WTC11 (cell line): ENCODE measurements at regions not wholly inside any gene's neighbourhood (a gene's known extent, or its start where the extent isn't known, plus 50 kb on each side); places are given as distances from the start of the nearest gene placed in this dataset.

Source experiments
- ATAC-seq: fragments of 200-7000 bp; cut with Tn5 transposase; 2 replicates; pipeline ENCODE4 v1.10.0; 2021; ENCODE audit warnings: mild to moderate bottlenecking, moderate library complexity
- CTCF ChIA-PET: fragments of 300-600 bp; sonication (Branson Sonifier 250); formaldehyde crosslinking; loops from one replicate; lab custom pipeline; 2021; ENCODE audit warnings: antibody characterized with exemption; lab: Charles Lee
- POLR2A ChIA-PET: fragments of 350-600 bp; sonication (Branson Sonifier 250); formaldehyde crosslinking; loops from one replicate; lab custom pipeline; 2021; ENCODE audit warnings: antibody characterized with exemption; lab: Charles Lee
- DNase-seq: peaks from one replicate; pipeline ENCODE4 v3.0.0; 2021; ENCODE audit warnings: low spot score
- H3K27ac Mint-ChIP-seq: 2 replicates; pipeline ENCODE4 v1.8.0; 2021; ENCODE audit warnings: mixed read lengths
- H3K27me3 Mint-ChIP-seq: 2 replicates; pipeline ENCODE4 v1.8.0; 2021; ENCODE audit warnings: low read depth, mild to moderate bottlenecking, moderate library complexity, mixed read lengths
- H3K36me3 Mint-ChIP-seq: 2 replicates; pipeline ENCODE4 v1.8.0; 2021; ENCODE audit warnings: mixed read lengths
- H3K4me1 Mint-ChIP-seq: 2 replicates; pipeline ENCODE4 v1.8.0; 2022; ENCODE audit warnings: mixed read lengths
- H3K4me3 Mint-ChIP-seq: 2 replicates; pipeline ENCODE4 v1.8.0; 2021; ENCODE audit warnings: mild to moderate bottlenecking, moderate library complexity, mixed read lengths
- H3K9me3 Mint-ChIP-seq: 2 replicates; pipeline ENCODE4 v1.8.0; 2021; ENCODE audit warnings: mixed read lengths
- CBFB ChIP-seq: sonication (generic); formaldehyde crosslinking; IDR thresholded peaks from 2 replicates; pipeline ENCODE4 v1.8.1; 2022; ENCODE audit warnings: mild to moderate bottlenecking, low read depth, missing genetic modification reagents
- ESRRA ChIP-seq: sonication (generic); formaldehyde crosslinking; IDR thresholded peaks from 2 replicates; pipeline ENCODE4 v1.8.1; 2022; ENCODE audit warnings: mild to moderate bottlenecking, missing genetic modification reagents, borderline replicate concordance
- GTF2I ChIP-seq: fragments of 250-450 bp; sonication (Bioruptor Pico); conservative IDR thresholded peaks from 2 replicates; pipeline ENCODE4 v1.4.0; 2021; ENCODE audit warnings: mild to moderate bottlenecking
- IRF2 ChIP-seq: sonication (generic); formaldehyde crosslinking; IDR thresholded peaks from 2 replicates; pipeline ENCODE4 v1.8.0; 2022; ENCODE audit warnings: low read depth, missing genetic modification reagents, borderline replicate concordance
- JUN ChIP-seq: sonication (generic); formaldehyde crosslinking; IDR thresholded peaks from 2 replicates; pipeline ENCODE4 v1.8.0; 2023; ENCODE audit warnings: mild to moderate bottlenecking, missing genetic modification reagents
- MYBL2 ChIP-seq: sonication (generic); formaldehyde crosslinking; IDR thresholded peaks from 2 replicates; pipeline ENCODE4 v1.8.1; 2023; ENCODE audit warnings: mild to moderate bottlenecking, moderate library complexity, missing genetic modification reagents
- NFATC4 ChIP-seq: fragments of 250-450 bp; sonication (Bioruptor Pico); IDR thresholded peaks from 2 replicates; pipeline ENCODE4 v1.9.0; 2021; ENCODE audit warnings: mild to moderate bottlenecking
- OVOL2 ChIP-seq: fragments of 250-450 bp; sonication (Bioruptor Pico); IDR thresholded peaks from 2 replicates; pipeline ENCODE4 v1.9.0; 2021; ENCODE audit warnings: mild to moderate bottlenecking, borderline replicate concordance
- PRRX2 ChIP-seq: fragments of 250-450 bp; sonication (Bioruptor Pico); IDR thresholded peaks from 2 replicates; pipeline ENCODE4 v1.8.0; 2021; ENCODE audit warnings: mild to moderate bottlenecking
- RELA ChIP-seq: sonication (generic); formaldehyde crosslinking; IDR thresholded peaks from 2 replicates; pipeline ENCODE4 v1.8.1; 2022; ENCODE audit warnings: missing genetic modification reagents, mild to moderate bottlenecking, borderline replicate concordance
- TEAD4 ChIP-seq: sonication (generic); formaldehyde crosslinking; IDR thresholded peaks from 2 replicates; pipeline ENCODE4 v1.8.0; 2022; ENCODE audit warnings: mild to moderate bottlenecking, missing genetic modification reagents
- ZBTB21 ChIP-seq: sonication (generic); formaldehyde crosslinking; IDR thresholded peaks from 2 replicates; pipeline ENCODE4 v1.8.1; 2023; ENCODE audit warnings: mild to moderate bottlenecking, missing genetic modification reagents, borderline replicate concordance
- ZNF317 ChIP-seq: sonication (generic); formaldehyde crosslinking; IDR thresholded peaks from 2 replicates; pipeline ENCODE4 v1.8.1; 2023; ENCODE audit warnings: low read depth, mild to moderate bottlenecking, moderate library complexity, missing genetic modification reagents, borderline replicate concordance
- ZNF396 ChIP-seq: fragments of 250-450 bp; sonication (Bioruptor Pico); IDR thresholded peaks from 2 replicates; pipeline ENCODE4 v1.8.0; 2021; ENCODE audit warnings: mild to moderate bottlenecking, moderate library complexity, borderline replicate concordance
- TF ChIP-seq, protein P1 (sequence below): sonication (generic); formaldehyde crosslinking; IDR thresholded peaks from 2 replicates; pipeline ENCODE4 v1.8.0; 2023; ENCODE audit warnings: missing genetic modification reagents, mild to moderate bottlenecking, borderline replicate concordance
- TF ChIP-seq, protein P2 (sequence below): sonication (generic); formaldehyde crosslinking; IDR thresholded peaks from 2 replicates; pipeline ENCODE4 v1.8.1; 2023; ENCODE audit warnings: mild to moderate bottlenecking, missing genetic modification reagents
- TF ChIP-seq, protein P3 (sequence below): sonication (generic); formaldehyde crosslinking; IDR thresholded peaks from 2 replicates; pipeline ENCODE4 v1.8.1; 2022; ENCODE audit warnings: low read depth, mild to moderate bottlenecking, moderate library complexity, missing genetic modification reagents, borderline replicate concordance
- TF ChIP-seq, protein P4 (sequence below): sonication (generic); formaldehyde crosslinking; IDR thresholded peaks from 2 replicates; pipeline ENCODE4 v1.8.1; 2022; ENCODE audit warnings: low read depth, missing genetic modification reagents, borderline replicate concordance
- TF ChIP-seq, protein P5 (sequence below): sonication (generic); formaldehyde crosslinking; IDR thresholded peaks from 2 replicates; pipeline ENCODE4 v1.8.1; 2023; ENCODE audit warnings: mild to moderate bottlenecking, missing genetic modification reagents, moderate library complexity
- TF ChIP-seq, protein P6 (sequence below): sonication (generic); formaldehyde crosslinking; IDR thresholded peaks from 2 replicates; pipeline ENCODE4 v1.8.0; 2023; ENCODE audit warnings: missing genetic modification reagents
- TF ChIP-seq, protein P7 (sequence below): sonication (generic); formaldehyde crosslinking; IDR thresholded peaks from 2 replicates; pipeline ENCODE4 v1.8.0; 2022; ENCODE audit warnings: mild to moderate bottlenecking, missing genetic modification reagents
- TF ChIP-seq, protein P8 (sequence below): fragments of 250-450 bp; sonication (Bioruptor Pico); IDR thresholded peaks from 2 replicates; pipeline ENCODE4 v1.9.0; 2021; ENCODE audit warnings: moderate library complexity, mild to moderate bottlenecking, inconsistent platforms, borderline replicate concordance

DNA sequence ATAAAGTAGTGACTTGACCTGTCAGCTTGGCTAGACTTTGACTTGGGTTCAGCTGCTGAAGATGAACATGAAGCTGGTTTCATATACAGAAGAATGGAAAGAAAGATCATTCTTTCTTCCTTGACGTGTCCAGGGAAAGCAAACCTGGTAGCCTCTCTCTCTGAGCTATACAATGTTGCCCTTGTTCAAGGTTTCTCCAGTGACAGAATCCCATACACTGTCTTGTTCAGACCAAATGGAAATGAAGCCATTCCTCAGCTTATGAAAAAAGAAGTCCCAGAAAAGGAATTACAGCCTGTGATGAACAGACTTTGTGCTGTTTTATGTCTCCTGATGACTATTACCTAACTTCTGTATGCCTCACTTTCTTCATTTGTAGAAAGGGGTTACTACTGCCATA, 349.8 kb upstream of the KLF4 start (continued):
- TF ChIP-seq, protein P1, sequence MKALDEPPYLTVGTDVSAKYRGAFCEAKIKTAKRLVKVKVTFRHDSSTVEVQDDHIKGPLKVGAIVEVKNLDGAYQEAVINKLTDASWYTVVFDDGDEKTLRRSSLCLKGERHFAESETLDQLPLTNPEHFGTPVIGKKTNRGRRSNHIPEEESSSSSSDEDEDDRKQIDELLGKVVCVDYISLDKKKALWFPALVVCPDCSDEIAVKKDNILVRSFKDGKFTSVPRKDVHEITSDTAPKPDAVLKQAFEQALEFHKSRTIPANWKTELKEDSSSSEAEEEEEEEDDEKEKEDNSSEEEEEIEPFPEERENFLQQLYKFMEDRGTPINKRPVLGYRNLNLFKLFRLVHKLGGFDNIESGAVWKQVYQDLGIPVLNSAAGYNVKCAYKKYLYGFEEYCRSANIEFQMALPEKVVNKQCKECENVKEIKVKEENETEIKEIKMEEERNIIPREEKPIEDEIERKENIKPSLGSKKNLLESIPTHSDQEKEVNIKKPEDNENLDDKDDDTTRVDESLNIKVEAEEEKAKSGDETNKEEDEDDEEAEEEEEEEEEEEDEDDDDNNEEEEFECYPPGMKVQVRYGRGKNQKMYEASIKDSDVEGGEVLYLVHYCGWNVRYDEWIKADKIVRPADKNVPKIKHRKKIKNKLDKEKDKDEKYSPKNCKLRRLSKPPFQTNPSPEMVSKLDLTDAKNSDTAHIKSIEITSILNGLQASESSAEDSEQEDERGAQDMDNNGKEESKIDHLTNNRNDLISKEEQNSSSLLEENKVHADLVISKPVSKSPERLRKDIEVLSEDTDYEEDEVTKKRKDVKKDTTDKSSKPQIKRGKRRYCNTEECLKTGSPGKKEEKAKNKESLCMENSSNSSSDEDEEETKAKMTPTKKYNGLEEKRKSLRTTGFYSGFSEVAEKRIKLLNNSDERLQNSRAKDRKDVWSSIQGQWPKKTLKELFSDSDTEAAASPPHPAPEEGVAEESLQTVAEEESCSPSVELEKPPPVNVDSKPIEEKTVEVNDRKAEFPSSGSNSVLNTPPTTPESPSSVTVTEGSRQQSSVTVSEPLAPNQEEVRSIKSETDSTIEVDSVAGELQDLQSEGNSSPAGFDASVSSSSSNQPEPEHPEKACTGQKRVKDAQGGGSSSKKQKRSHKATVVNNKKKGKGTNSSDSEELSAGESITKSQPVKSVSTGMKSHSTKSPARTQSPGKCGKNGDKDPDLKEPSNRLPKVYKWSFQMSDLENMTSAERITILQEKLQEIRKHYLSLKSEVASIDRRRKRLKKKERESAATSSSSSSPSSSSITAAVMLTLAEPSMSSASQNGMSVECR (CRISPR knock-in tag) = no peak

DNA sequence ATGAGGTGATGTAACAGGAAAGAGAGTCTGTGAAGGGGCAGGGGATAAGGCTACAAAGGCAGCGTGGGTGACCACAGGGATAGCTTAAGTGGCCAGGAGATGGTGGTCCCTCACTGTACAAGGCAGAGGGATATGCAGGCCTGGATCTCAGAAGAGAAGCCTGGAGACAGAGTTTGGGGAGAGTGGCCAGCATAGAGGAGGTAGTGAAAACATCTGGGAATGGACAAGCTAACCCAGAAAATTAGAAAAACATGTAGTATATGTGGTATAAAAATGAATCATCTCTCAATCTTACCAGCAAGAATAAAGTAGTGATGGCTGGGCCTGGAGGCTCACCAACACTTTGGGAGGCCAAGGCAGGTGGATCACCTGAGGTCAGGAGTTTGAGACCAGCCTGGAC, 349.2 kb upstream of the KLF4 start:
- POLR2A ChIA-PET = no interaction called here
- TF ChIP-seq, protein P2, sequence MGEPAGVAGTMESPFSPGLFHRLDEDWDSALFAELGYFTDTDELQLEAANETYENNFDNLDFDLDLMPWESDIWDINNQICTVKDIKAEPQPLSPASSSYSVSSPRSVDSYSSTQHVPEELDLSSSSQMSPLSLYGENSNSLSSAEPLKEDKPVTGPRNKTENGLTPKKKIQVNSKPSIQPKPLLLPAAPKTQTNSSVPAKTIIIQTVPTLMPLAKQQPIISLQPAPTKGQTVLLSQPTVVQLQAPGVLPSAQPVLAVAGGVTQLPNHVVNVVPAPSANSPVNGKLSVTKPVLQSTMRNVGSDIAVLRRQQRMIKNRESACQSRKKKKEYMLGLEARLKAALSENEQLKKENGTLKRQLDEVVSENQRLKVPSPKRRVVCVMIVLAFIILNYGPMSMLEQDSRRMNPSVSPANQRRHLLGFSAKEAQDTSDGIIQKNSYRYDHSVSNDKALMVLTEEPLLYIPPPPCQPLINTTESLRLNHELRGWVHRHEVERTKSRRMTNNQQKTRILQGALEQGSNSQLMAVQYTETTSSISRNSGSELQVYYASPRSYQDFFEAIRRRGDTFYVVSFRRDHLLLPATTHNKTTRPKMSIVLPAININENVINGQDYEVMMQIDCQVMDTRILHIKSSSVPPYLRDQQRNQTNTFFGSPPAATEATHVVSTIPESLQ (CRISPR knock-in tag) = no peak
- TF ChIP-seq PRRX2 (CRISPR knock-in tag) (no peak), ZBTB21 (CRISPR knock-in tag) (no peak), ZNF317 (no peak), MYBL2 (CRISPR knock-in tag) (no peak), JUN (CRISPR knock-in tag) (no peak), RELA (CRISPR knock-in tag) (no peak), ESRRA (no peak), IRF2 (CRISPR knock-in tag) (no peak), OVOL2 (CRISPR knock-in tag) (no peak)
- TF ChIP-seq, protein P3, sequence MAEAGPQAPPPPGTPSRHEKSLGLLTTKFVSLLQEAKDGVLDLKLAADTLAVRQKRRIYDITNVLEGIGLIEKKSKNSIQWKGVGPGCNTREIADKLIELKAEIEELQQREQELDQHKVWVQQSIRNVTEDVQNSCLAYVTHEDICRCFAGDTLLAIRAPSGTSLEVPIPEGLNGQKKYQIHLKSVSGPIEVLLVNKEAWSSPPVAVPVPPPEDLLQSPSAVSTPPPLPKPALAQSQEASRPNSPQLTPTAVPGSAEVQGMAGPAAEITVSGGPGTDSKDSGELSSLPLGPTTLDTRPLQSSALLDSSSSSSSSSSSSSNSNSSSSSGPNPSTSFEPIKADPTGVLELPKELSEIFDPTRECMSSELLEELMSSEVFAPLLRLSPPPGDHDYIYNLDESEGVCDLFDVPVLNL = no peak
- TF ChIP-seq, protein P4, sequence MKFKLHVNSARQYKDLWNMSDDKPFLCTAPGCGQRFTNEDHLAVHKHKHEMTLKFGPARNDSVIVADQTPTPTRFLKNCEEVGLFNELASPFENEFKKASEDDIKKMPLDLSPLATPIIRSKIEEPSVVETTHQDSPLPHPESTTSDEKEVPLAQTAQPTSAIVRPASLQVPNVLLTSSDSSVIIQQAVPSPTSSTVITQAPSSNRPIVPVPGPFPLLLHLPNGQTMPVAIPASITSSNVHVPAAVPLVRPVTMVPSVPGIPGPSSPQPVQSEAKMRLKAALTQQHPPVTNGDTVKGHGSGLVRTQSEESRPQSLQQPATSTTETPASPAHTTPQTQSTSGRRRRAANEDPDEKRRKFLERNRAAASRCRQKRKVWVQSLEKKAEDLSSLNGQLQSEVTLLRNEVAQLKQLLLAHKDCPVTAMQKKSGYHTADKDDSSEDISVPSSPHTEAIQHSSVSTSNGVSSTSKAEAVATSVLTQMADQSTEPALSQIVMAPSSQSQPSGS (CRISPR knock-in tag) = no peak
- TF ChIP-seq, protein P5, sequence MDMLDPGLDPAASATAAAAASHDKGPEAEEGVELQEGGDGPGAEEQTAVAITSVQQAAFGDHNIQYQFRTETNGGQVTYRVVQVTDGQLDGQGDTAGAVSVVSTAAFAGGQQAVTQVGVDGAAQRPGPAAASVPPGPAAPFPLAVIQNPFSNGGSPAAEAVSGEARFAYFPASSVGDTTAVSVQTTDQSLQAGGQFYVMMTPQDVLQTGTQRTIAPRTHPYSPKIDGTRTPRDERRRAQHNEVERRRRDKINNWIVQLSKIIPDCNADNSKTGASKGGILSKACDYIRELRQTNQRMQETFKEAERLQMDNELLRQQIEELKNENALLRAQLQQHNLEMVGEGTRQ (CRISPR knock-in tag) = no peak
- TF ChIP-seq, all 79 proteins: peak for 0
- Mint-ChIP-seq H3K4me1 (no peaks in the 10 kb centered on the region), H3K27ac (no peak overlapping the region), H3K9me3 (no peaks in the 10 kb centered on the region), H3K4me3 (no peak overlapping the region), H3K36me3 (no peaks in the 10 kb centered on the region), H3K27me3 (no peaks in the 10 kb centered on the region)
- ATAC-seq (no peak), DNase-seq (no peak)
- CTCF ChIA-PET = no interaction called here

DNA sequence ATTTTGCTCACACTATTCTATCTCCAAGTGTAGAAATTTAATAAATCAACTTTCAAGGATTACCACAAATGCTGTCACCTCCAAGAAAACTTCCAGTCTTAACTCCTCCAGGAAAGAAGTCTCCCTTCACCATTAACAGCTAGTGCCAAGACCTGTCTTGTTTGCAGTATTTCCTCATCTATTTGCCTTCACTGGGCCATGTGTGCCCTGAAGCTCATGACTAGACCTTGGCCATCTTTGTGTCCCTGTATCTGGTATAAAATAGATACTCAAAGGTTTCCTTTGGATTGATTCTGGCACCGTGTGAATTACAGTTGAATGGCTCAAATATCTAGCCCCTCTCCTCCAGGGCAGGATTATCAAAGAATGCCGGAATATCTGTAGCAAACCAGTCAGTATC, 346.7 kb upstream of the KLF4 start:
- ATAC-seq = no peak
- Mint-ChIP-seq H3K36me3 (no peaks in the 10 kb centered on the region), H3K27me3 (no peaks in the 10 kb centered on the region), H3K9me3 (no peaks in the 10 kb centered on the region), H3K4me1 (no peaks in the 10 kb centered on the region), H3K4me3 (no peak overlapping the region), H3K27ac (no peak overlapping the region)
- ChIA-PET POLR2A (no interaction called here), CTCF (no interaction called here)
- no peak for DNase-seq
- no peak for TF ChIP-seq ZNF396
- no peak for TF ChIP-seq NFATC4
- TF ChIP-seq, protein P6, sequence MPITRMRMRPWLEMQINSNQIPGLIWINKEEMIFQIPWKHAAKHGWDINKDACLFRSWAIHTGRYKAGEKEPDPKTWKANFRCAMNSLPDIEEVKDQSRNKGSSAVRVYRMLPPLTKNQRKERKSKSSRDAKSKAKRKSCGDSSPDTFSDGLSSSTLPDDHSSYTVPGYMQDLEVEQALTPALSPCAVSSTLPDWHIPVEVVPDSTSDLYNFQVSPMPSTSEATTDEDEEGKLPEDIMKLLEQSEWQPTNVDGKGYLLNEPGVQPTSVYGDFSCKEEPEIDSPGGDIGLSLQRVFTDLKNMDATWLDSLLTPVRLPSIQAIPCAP (CRISPR knock-in tag) = no peak
- TF ChIP-seq GTF2I (CRISPR knock-in tag) = no peak
- TF ChIP-seq, protein P7, sequence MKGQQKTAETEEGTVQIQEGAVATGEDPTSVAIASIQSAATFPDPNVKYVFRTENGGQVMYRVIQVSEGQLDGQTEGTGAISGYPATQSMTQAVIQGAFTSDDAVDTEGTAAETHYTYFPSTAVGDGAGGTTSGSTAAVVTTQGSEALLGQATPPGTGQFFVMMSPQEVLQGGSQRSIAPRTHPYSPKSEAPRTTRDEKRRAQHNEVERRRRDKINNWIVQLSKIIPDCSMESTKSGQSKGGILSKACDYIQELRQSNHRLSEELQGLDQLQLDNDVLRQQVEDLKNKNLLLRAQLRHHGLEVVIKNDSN (CRISPR knock-in tag) = no peak
- no peak for TF ChIP-seq TEAD4 (CRISPR knock-in tag)
- no peak for TF ChIP-seq CBFB (CRISPR knock-in tag)
- TF ChIP-seq, protein P8, sequence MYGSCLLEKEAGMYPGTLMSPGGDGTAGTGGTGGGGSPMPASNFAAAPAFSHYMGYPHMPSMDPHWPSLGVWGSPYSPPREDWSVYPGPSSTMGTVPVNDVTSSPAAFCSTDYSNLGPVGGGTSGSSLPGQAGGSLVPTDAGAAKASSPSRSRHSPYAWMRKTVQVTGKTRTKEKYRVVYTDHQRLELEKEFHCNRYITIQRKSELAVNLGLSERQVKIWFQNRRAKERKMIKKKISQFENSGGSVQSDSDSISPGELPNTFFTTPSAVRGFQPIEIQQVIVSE (CRISPR knock-in tag) = no peak
